ENCODE measurements at regions not wholly inside any gene's neighbourhood (a gene's known extent, or its start where the extent isn't known, plus 50 kb on each side); places are given as distances from the start of the nearest gene placed in this dataset.
"Not testable (repeated sequence)": the region's sequence is repeated elsewhere in the genome, so short reads cannot be mapped to it uniquely, and the experiment has no call there.

DNA sequence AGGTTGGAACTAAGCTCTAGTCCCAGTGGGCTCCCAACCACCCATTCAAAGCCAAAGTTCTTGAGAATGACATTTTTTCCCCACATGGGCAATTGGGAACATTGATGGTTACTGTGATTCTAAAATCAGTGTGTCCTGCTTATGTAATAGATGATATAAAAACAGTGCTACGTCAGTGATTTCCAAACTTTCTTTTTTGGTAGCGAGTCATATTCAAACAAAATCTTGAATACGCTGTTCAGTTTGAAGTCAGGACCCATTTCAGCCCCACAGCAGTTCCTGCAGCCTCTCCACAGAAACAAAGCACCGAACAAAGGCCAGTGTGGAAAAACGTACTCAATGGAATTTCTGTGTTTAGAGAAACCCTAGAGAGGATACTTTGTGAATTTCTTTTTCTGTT lies 170.0 kb upstream of the OLIG3 start:
- H3K4me1 ChIP-seq (ENCODE audit: control insufficient read depth in 2 of 2, insufficient read depth in 2 of 2, low read length in 2 of 2), result peaks cover 6 to 8% of the 10 kb centered on the region in 2 donors

GRCh38 chr6:137665342-137665934 lies 171.2 kb upstream of the OLIG3 start:
- H3K9ac ChIP-seq (ENCODE audit: low read depth in 1 of 2, low read length in 2 of 2), result no peak overlapping the region
- H3K4me3 ChIP-seq (ENCODE audit: low read length in 2 of 2), result no peak overlapping the region
- no peaks in the 10 kb centered on the region for H3K36me3 ChIP-seq (ENCODE audit: control insufficient read depth in 2 of 2, insufficient read depth in 2 of 2, low read length in 2 of 2)
- H3K27ac ChIP-seq (ENCODE audit: low read depth in 2 of 2, low read length in 2 of 2), result no peak overlapping the region
- no peaks in the 10 kb centered on the region for H3K27me3 ChIP-seq (ENCODE audit: control insufficient read depth in 2 of 2, insufficient read depth in 2 of 2, low read length in 2 of 2)
- H3K9me3 ChIP-seq (ENCODE audit: control insufficient read depth in 2 of 2, low read length in 2 of 2), result no peaks in the 10 kb centered on the region
- peaks cover 2 to 3% of the 10 kb centered on the region in 2 donors for H3K4me1 ChIP-seq (ENCODE audit: control insufficient read depth in 2 of 2, insufficient read depth in 2 of 2, low read length in 2 of 2)

More for the DNA sequence above, 170.0 kb upstream of the OLIG3 start:
- H3K9me3 ChIP-seq (ENCODE audit: control insufficient read depth in 2 of 2, low read length in 2 of 2), result no peaks in the 10 kb centered on the region
- H3K27me3 ChIP-seq (ENCODE audit: control insufficient read depth in 2 of 2, insufficient read depth in 2 of 2, low read length in 2 of 2), result no peaks in the 10 kb centered on the region
- no peak overlapping the region for H3K9ac ChIP-seq (ENCODE audit: low read depth in 1 of 2, low read length in 2 of 2)
- H3K4me3 ChIP-seq (ENCODE audit: low read length in 2 of 2), result no peak overlapping the region
- no peaks in the 10 kb centered on the region for H3K36me3 ChIP-seq (ENCODE audit: control insufficient read depth in 2 of 2, insufficient read depth in 2 of 2, low read length in 2 of 2)
- H3K27ac ChIP-seq (ENCODE audit: low read depth in 2 of 2, low read length in 2 of 2), result no peak overlapping the region

- Histone ChIP-seq H3K4me3 (ENCODE audit: low read length in 2 of 2) (no peak overlapping the region), H3K36me3 (ENCODE audit: control insufficient read depth in 2 of 2, insufficient read depth in 2 of 2, low read length in 2 of 2) (no peaks in the 10 kb centered on the region), H3K27ac (ENCODE audit: low read depth in 2 of 2, low read length in 2 of 2) (no peak overlapping the region), H3K9me3 (ENCODE audit: control insufficient read depth in 2 of 2, low read length in 2 of 2) (no peaks in the 10 kb centered on the region), H3K27me3 (ENCODE audit: control insufficient read depth in 2 of 2, insufficient read depth in 2 of 2, low read length in 2 of 2) (no peaks in the 10 kb centered on the region), H3K9ac (ENCODE audit: low read depth in 1 of 2, low read length in 2 of 2) (no peak overlapping the region), H3K4me1 (ENCODE audit: control insufficient read depth in 2 of 2, insufficient read depth in 2 of 2, low read length in 2 of 2) (no peaks in the 10 kb centered on the region)
Measured at GRCh38 chr6:137666202-137666774, 172.1 kb upstream of the OLIG3 start.

DNA sequence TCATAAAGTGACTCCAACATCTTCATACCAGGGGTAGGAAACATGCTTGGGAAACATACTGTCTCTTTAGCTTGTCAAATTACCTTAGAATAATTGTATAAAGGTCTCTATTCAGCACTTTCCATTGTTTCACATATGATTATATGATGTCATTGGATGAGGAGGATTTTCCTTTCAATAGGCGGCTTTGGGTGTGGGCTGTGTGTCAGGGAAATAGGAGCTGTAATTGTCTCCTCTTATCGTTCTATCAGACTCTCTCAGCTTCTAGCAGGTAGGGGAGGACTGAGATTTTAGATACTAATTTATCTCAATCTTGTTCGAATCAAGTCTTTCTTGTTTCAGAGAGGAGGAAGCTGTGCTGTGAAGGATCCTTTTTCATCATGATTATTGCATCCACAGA lies 179.4 kb upstream of the OLIG3 start:
- Histone ChIP-seq H3K9me3 (ENCODE audit: control insufficient read depth in 2 of 2, low read length in 2 of 2) (no peaks in the 10 kb centered on the region), H3K36me3 (ENCODE audit: control insufficient read depth in 2 of 2, insufficient read depth in 2 of 2, low read length in 2 of 2) (no peaks in the 10 kb centered on the region), H3K27me3 (ENCODE audit: control insufficient read depth in 2 of 2, insufficient read depth in 2 of 2, low read length in 2 of 2) (no peaks in the 10 kb centered on the region), H3K4me3 (ENCODE audit: low read length in 2 of 2) (no peak overlapping the region), H3K27ac (ENCODE audit: low read depth in 2 of 2, low read length in 2 of 2) (no peak overlapping the region), H3K9ac (ENCODE audit: low read depth in 1 of 2, low read length in 2 of 2) (no peak overlapping the region), H3K4me1 (ENCODE audit: control insufficient read depth in 2 of 2, insufficient read depth in 2 of 2, low read length in 2 of 2) (no peaks in the 10 kb centered on the region)

GRCh38 chr6:137676888-137677287 lies 182.7 kb upstream of the OLIG3 start:
- Histone ChIP-seq H3K27me3 (ENCODE audit: control insufficient read depth in 2 of 2, insufficient read depth in 2 of 2, low read length in 2 of 2) (no peaks in the 10 kb centered on the region), H3K4me3 (ENCODE audit: low read length in 2 of 2) (no peak overlapping the region), H3K4me1 (ENCODE audit: control insufficient read depth in 2 of 2, insufficient read depth in 2 of 2, low read length in 2 of 2) (no peaks in the 10 kb centered on the region), H3K9ac (ENCODE audit: low read depth in 1 of 2, low read length in 2 of 2) (no peak overlapping the region), H3K36me3 (ENCODE audit: control insufficient read depth in 2 of 2, insufficient read depth in 2 of 2, low read length in 2 of 2) (no peaks in the 10 kb centered on the region), H3K27ac (ENCODE audit: low read depth in 2 of 2, low read length in 2 of 2) (no peak overlapping the region), H3K9me3 (ENCODE audit: control insufficient read depth in 2 of 2, low read length in 2 of 2) (no peaks in the 10 kb centered on the region)

- Histone ChIP-seq H3K27ac (ENCODE audit: low read depth in 2 of 2, low read length in 2 of 2) (no peak overlapping the region), H3K9ac (ENCODE audit: low read depth in 1 of 2, low read length in 2 of 2) (no peak overlapping the region), H3K9me3 (ENCODE audit: control insufficient read depth in 2 of 2, low read length in 2 of 2) (no peaks in the 10 kb centered on the region), H3K4me3 (ENCODE audit: low read length in 2 of 2) (no peak overlapping the region), H3K36me3 (ENCODE audit: control insufficient read depth in 2 of 2, insufficient read depth in 2 of 2, low read length in 2 of 2) (no peaks in the 10 kb centered on the region), H3K4me1 (ENCODE audit: control insufficient read depth in 2 of 2, insufficient read depth in 2 of 2, low read length in 2 of 2) (no peaks in the 10 kb centered on the region), H3K27me3 (ENCODE audit: control insufficient read depth in 2 of 2, insufficient read depth in 2 of 2, low read length in 2 of 2) (no peaks in the 10 kb centered on the region)
Measured at GRCh38 chr6:137677709-137678108, 183.5 kb upstream of the OLIG3 start.

- Histone ChIP-seq H3K9ac (ENCODE audit: low read depth in 1 of 2, low read length in 2 of 2) (no peak overlapping the region), H3K36me3 (ENCODE audit: control insufficient read depth in 2 of 2, insufficient read depth in 2 of 2, low read length in 2 of 2) (no peaks in the 10 kb centered on the region), H3K9me3 (ENCODE audit: control insufficient read depth in 2 of 2, low read length in 2 of 2) (no peaks in the 10 kb centered on the region), H3K27me3 (ENCODE audit: control insufficient read depth in 2 of 2, insufficient read depth in 2 of 2, low read length in 2 of 2) (no peaks in the 10 kb centered on the region), H3K4me1 (ENCODE audit: control insufficient read depth in 2 of 2, insufficient read depth in 2 of 2, low read length in 2 of 2) (no peaks in the 10 kb centered on the region), H3K4me3 (ENCODE audit: low read length in 2 of 2) (no peak overlapping the region), H3K27ac (ENCODE audit: low read depth in 2 of 2, low read length in 2 of 2) (no peak overlapping the region)
Measured at GRCh38 chr6:137678451-137678850, 184.3 kb upstream of the OLIG3 start.

DNA sequence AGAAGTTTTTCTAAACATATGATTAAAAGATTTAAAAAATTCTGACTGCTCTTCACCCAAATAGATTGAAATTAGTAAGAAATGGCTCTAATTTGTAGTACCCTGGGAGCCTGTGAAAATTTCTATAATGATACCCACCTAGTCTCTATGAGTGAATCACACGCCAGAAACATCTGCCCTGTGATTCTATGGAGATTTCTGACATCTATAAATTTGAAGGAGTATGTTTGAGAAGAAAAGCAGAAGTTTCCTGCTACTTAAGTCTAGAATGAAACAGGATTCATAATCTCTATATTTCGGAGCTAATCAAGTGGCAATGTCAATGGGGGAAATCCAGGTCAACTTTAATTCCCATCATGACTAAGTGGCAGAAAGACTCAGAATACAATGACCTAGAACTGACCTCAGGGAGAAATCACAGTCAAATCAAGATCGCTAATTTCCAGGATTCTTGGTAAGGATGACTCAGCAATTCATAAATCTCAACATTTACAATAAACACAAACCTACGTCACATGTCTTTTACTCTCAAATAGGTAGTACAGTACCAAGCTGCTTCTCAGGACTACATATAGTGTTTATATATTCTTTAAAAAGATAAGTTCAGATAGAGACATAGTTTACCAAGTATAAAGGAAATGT lies 186.2 kb upstream of the TNFAIP3 start:
- H3K27me3 ChIP-seq (ENCODE audit: control insufficient read depth in 2 of 2, insufficient read depth in 2 of 2, low read length in 2 of 2), result no peaks in the 10 kb centered on the region
- H3K36me3 ChIP-seq (ENCODE audit: control insufficient read depth in 2 of 2, insufficient read depth in 2 of 2, low read length in 2 of 2), result no peaks in the 10 kb centered on the region
- no peak overlapping the region for H3K4me3 ChIP-seq (ENCODE audit: low read length in 2 of 2)
- no peaks in the 10 kb centered on the region for H3K9me3 ChIP-seq (ENCODE audit: control insufficient read depth in 2 of 2, low read length in 2 of 2)
- H3K9ac ChIP-seq (ENCODE audit: low read depth in 1 of 2, low read length in 2 of 2), result no peak overlapping the region
- no peaks in the 10 kb centered on the region for H3K4me1 ChIP-seq (ENCODE audit: control insufficient read depth in 2 of 2, insufficient read depth in 2 of 2, low read length in 2 of 2)
- no peak overlapping the region for H3K27ac ChIP-seq (ENCODE audit: low read depth in 2 of 2, low read length in 2 of 2)

- Histone ChIP-seq H3K36me3 (ENCODE audit: control insufficient read depth in 2 of 2, insufficient read depth in 2 of 2, low read length in 2 of 2) (no peaks in the 10 kb centered on the region), H3K4me3 (ENCODE audit: low read length in 2 of 2) (no peak overlapping the region), H3K4me1 (ENCODE audit: control insufficient read depth in 2 of 2, insufficient read depth in 2 of 2, low read length in 2 of 2) (no peaks in the 10 kb centered on the region), H3K27me3 (ENCODE audit: control insufficient read depth in 2 of 2, insufficient read depth in 2 of 2, low read length in 2 of 2) (no peaks in the 10 kb centered on the region), H3K9me3 (ENCODE audit: control insufficient read depth in 2 of 2, low read length in 2 of 2) (no peaks in the 10 kb centered on the region), H3K9ac (ENCODE audit: low read depth in 1 of 2, low read length in 2 of 2) (no peak overlapping the region), H3K27ac (ENCODE audit: low read depth in 2 of 2, low read length in 2 of 2) (no peak overlapping the region)
Measured at GRCh38 chr6:137681445-137682009, 185.5 kb upstream of the TNFAIP3 start.

GRCh38 chr6:137682658-137683057 lies 184.4 kb upstream of the TNFAIP3 start:
- H3K27me3 ChIP-seq (ENCODE audit: control insufficient read depth in 2 of 2, insufficient read depth in 2 of 2, low read length in 2 of 2); H3K27ac ChIP-seq (ENCODE audit: low read depth in 2 of 2, low read length in 2 of 2); H3K4me1 ChIP-seq (ENCODE audit: control insufficient read depth in 2 of 2, insufficient read depth in 2 of 2, low read length in 2 of 2): not testable (repeated sequence)

More at GRCh38 chr6:137682658-137683057, 184.4 kb upstream of the TNFAIP3 start:
- not testable (repeated sequence) for H3K9ac ChIP-seq (ENCODE audit: low read depth in 1 of 2, low read length in 2 of 2); H3K9me3 ChIP-seq (ENCODE audit: control insufficient read depth in 2 of 2, low read length in 2 of 2); H3K4me3 ChIP-seq (ENCODE audit: low read length in 2 of 2); H3K36me3 ChIP-seq (ENCODE audit: control insufficient read depth in 2 of 2, insufficient read depth in 2 of 2, low read length in 2 of 2)

Data from mucosa of rectum (tissue), 2 donors.